ENCODE measurements at regions not wholly inside any gene's neighbourhood (a gene's known extent, or its start where the extent isn't known, plus 50 kb on each side); places are given as distances from the start of the nearest gene placed in this dataset.

DNA sequence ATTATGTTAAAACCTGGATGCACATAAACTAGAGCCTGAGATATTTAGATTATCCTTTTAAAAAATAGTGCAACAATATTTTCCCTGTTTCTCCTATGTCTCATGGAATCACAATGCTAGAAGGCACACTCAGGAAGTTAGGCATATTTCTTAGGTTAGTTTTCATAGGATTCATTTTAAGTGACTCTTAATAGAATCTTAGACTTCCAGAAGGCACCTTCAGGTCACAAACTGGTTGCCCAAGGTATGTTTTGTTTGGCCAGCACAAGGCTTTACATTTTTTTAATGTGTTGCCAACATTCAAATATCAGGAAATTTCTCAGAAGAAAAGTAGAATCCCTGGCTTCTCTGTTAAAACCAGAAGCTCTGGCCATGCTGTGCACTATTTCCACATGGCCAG, 129.3 kb downstream of the LNPK start:
- TF ChIP-seq GATA3 (IDR thresholded peaks at IDR 0.05; ENCODE audit: low read depth, low read length) (no peak), GATA2 (IDR thresholded peaks at IDR 0.05; ENCODE audit: low read depth, low read length) (no peak)

DNA sequence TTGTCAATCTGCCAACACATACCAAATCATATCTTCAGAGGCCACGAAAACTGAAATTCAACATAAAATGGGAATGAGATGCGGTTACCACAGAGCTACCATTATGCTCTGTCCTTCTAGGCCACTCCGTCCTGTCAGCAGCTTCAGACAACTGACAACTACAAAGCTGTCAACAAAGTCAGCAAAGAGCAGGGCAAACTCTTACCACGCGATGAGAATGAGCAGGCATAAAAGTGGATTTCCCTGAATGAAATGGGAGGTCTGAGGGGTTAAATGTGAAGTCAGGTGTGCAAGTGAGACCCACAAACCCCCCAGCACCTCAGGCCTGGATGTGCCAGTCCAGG, 130.1 kb downstream of the LNPK start:
- TF ChIP-seq GATA2 (IDR thresholded peaks at IDR 0.05; ENCODE audit: low read depth, low read length): no peak
- TF ChIP-seq GATA3 (IDR thresholded peaks at IDR 0.05; ENCODE audit: low read depth, low read length): no peak

DNA sequence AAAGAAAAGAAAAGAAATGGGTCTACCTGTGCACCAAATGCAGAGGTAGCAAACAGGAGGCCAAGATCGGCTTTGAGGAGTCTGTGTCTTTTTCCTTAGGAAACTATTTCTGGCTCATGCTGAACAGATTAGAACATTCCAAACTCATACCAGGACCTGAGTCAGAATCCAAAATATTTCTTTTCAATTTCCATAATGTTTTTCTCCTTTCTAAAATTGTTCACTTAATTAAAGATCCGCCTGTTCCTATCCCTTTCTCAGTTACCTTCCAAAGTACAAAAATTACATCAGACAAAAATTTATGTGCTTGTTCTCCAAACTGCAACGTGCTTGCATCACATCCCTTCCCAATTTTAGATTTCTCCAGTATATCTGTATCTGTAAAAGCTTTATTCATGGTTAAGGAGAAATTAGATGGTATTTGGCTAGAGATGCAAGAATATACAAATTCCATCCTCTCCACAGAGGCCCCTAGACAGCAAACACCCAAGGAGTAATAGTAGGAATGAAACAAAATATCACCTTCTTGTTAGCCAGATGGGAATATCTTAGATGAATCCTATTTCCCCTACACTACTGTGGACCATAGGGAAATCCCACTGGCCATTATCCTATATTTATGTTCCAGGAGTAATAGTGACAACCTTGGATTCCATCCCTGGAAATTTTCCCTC, 130.6 kb downstream of the LNPK start:
- TF ChIP-seq GATA2 (IDR thresholded peaks at IDR 0.05; ENCODE audit: low read depth, low read length) (no peak), GATA3 (IDR thresholded peaks at IDR 0.05; ENCODE audit: low read depth, low read length) (no peak)

DNA sequence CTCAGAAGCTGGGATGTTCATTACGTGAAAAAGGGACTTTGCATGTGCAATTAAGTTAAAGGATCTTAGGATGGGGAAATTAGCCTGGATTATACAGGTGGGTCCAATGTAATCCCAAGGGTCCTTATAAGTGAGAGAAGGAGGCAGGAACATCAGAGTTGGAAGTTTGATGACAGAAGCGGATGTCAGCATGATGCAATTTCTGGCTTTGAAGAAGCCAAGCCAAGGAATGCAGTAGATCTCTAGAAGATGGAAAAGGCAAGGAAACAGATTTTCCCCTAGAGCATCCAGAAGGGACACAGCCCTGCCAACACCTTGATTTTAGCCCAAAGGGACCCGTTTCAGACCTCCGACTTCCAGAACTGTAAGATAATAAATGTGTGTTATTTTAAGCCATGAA, 136.4 kb downstream of the LNPK start:
- TF ChIP-seq GATA3 (IDR thresholded peaks at IDR 0.05; ENCODE audit: low read depth, low read length) (no peak), GATA2 (IDR thresholded peaks at IDR 0.05; ENCODE audit: low read depth, low read length) (no peak)

- no peak for TF ChIP-seq GATA2 (IDR thresholded peaks at IDR 0.05; ENCODE audit: low read depth, low read length)
- TF ChIP-seq GATA3 (IDR thresholded peaks at IDR 0.05; ENCODE audit: low read depth, low read length): no peak
Observed at GRCh38 chr2:175864137-175864850, 137.8 kb downstream of the LNPK start.

DNA sequence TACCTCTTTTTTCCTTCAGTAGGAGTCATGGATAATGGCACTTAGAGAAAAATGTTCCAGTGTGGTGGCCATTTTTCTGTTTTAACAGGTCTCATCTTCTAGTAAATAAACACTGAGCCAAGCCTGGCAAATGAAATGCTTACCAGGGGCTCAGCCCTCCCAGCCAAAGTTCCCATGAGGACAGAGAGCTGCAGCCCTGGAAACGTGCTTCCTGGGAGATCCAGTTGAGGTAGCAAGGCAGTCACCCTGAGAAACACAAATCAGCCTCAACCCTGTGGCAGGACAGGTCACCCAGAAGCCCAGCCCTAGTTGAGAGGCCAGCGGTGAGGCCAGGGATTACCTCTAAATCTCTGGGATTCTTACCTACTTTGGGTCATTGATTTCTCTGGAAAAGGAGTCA, 140.1 kb downstream of the LNPK start:
- TF ChIP-seq GATA2 (IDR thresholded peaks at IDR 0.05; ENCODE audit: low read depth, low read length): no peak
- TF ChIP-seq GATA3 (IDR thresholded peaks at IDR 0.05; ENCODE audit: low read depth, low read length): no peak

- TF ChIP-seq GATA2 (IDR thresholded peaks at IDR 0.05; ENCODE audit: low read depth, low read length) (no peak), GATA3 (IDR thresholded peaks at IDR 0.05; ENCODE audit: low read depth, low read length) (no peak)
Observed at GRCh38 chr2:175855794-175856453, 146.1 kb downstream of the LNPK start.

DNA sequence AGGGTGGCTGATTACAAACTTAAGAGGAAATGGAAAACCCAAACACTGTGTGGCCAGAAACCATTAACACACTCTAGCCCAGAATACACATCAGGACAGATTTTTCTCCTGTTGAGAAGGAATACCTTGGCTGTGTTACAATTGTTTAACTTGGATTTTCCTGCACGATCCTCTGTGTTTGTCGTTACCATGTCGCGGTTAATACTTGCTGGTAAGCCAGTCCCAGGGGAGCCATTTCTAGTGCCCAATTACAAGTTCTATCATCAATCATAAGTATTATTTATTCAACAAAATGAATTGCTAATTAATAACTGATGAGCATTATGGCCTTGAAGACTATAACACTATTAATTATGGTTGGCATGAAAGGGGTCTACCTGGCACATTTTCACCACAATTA, 146.8 kb downstream of the LNPK start:
- no peak for TF ChIP-seq GATA2 (IDR thresholded peaks at IDR 0.05; ENCODE audit: low read depth, low read length)
- no peak for TF ChIP-seq GATA3 (IDR thresholded peaks at IDR 0.05; ENCODE audit: low read depth, low read length)

GRCh38 chr2:175854665-175855064, 147.4 kb downstream of the LNPK start:
- TF ChIP-seq GATA2 (IDR thresholded peaks at IDR 0.05; ENCODE audit: low read depth, low read length) (peak; percentile 94), GATA3 (IDR thresholded peaks at IDR 0.05; ENCODE audit: low read depth, low read length) (peak; percentile 91)

GRCh38 chr2:175854129-175854528, 147.9 kb downstream of the LNPK start:
- TF ChIP-seq GATA2 (IDR thresholded peaks at IDR 0.05; ENCODE audit: low read depth, low read length): no peak
- no peak for TF ChIP-seq GATA3 (IDR thresholded peaks at IDR 0.05; ENCODE audit: low read depth, low read length)

- TF ChIP-seq GATA2 (IDR thresholded peaks at IDR 0.05; ENCODE audit: low read depth, low read length): no peak
- no peak for TF ChIP-seq GATA3 (IDR thresholded peaks at IDR 0.05; ENCODE audit: low read depth, low read length)
Observed at GRCh38 chr2:175853616-175853890, 148.5 kb downstream of the LNPK start.

DNA sequence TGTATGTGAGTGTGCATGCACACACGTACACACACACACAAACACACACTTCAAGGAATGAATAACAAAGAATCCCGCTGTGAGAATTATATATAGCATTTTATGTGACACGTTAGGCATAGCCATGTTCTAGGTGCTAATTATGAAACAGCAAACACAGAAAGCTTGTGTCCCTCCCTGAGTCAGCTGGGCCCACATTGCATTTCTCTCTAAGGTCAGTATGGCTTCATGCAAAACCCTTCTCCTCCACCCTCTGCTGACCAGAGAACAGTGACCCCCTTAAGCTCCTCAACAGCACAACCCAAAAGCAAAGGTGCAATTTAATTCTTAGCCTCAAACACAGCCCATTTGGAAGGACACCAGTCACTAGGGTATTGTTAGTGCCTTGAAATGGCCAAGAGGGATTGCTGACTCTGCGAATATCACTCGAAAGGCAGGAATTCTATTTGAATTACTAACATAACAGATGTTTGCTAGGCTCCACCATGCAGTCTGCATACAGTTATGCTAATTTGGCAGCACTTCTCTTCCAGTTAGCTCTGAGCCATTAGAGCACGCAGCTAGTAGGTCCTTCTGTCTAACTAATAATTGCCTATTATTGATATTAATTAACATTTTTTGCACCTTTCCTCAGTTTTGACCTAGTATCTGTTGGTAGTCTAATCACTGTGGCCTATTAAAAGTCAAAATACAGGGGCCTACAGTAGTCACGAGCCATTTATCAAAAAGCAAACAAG, 149.0 kb downstream of the LNPK start:
- TF ChIP-seq GATA3 (IDR thresholded peaks at IDR 0.05; ENCODE audit: low read depth, low read length): no peak
- no peak for TF ChIP-seq GATA2 (IDR thresholded peaks at IDR 0.05; ENCODE audit: low read depth, low read length)

- TF ChIP-seq GATA3 (IDR thresholded peaks at IDR 0.05; ENCODE audit: low read depth, low read length) (no peak), GATA2 (IDR thresholded peaks at IDR 0.05; ENCODE audit: low read depth, low read length) (no peak)
Observed at GRCh38 chr2:175847128-175847527, 154.9 kb downstream of the LNPK start.

DNA sequence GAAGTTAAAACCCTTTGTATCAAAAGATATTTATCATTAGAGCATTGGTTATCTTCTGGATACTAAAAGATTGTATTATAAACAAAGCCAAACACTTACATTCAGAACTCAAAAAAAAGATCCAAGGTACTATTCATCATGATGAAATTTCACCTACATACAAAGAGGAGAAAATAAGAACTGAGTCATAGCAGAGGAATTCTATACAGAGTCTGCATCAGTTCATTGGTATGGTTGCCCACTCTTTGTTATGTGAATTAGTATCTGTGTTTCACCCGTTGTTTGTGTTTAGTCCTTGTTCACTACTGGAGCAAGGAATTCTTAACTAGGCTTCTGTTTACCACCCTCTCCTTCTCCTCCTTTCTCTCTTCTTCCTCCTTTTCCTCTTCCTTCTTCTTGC, 157.9 kb downstream of the LNPK start:
- TF ChIP-seq GATA2 (IDR thresholded peaks at IDR 0.05; ENCODE audit: low read depth, low read length): no peak
- TF ChIP-seq GATA3 (IDR thresholded peaks at IDR 0.05; ENCODE audit: low read depth, low read length): no peak

Data from SH-SY5Y (cell line).